HG02678 (cell line): ENCODE measurements at regions not wholly inside any gene's neighbourhood (a gene's known extent, or its start where the extent isn't known, plus 50 kb on each side); places are given as distances from the start of the nearest gene placed in this dataset.

ENCODE experiments used
- ATAC-seq: cut with Tn5 transposase; IDR thresholded peaks from one replicate; pipeline ENCODE4 v1.9.1; 2021; ENCODE audit warnings: mild to moderate bottlenecking, moderate library complexity; ENCODE audit not compliant: unreplicated experiment

DNA sequence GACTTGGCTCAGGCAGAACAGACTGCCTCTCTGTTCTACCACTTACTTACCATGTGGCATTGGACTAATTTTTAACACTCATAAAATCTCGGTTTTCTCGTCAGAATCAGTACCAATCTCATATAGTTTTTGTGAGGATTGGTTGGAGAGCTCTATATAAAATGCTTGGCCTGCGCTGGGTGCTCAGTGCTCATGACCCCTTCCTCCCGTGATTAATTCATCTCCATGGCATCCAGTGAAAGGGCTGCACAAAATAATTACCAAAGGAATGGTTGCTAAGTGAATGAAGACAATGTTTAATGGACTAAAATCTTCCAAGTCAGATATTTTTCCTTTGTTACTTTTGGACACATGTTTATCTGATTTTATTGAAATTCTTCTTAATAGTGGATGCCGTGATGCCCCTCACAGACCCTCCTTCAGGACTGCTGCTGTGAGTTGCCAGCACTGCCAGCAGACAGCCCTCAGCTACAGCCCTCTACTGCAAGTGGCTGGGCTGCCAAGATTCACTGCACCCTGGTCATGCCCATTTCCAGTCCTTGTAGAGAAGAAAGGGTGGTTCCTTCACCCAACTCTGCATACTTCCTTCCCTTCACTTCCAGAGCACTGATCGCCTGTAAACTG is 436.5 kb downstream of the LMO4 start:
- no peak for ATAC-seq

DNA sequence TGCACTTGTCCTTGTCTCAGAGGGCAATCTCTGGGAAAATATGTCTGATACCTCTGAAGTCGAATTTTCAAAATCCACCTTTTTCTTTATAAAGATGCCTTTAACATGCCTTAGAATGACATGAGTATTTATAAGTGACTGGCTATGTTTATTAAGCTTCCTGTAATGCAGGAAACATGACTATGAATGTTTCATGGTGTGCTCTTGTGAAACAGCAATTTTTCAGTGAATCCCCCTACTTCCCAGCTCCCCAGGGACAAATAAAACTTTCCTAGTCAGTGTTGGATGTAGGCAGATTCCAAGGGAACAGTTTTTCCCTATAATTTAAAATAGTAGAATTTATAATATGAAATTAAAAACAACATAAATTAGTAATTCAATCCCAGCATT is 437.0 kb downstream of the LMO4 start:
- no peak for ATAC-seq

DNA sequence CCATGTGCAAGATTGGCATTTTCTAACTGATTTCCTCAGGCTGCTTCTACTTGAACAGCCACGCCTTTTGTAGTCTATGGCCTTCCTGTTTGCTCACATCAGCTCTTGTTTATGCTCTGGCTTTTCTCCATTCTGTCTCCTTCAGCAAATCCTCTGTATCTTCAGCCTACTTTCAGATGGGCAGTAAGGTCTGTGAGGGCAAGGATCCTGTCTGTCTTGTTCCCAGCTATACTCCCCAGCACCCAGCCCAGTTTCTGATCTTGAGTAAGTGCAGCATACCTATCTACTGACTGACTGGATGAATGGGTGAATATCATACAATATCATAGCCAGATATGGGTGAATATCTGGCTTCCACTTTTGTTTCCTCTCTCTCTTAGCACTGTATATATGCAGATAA is 438.1 kb downstream of the LMO4 start:
- ATAC-seq: no peak

DNA sequence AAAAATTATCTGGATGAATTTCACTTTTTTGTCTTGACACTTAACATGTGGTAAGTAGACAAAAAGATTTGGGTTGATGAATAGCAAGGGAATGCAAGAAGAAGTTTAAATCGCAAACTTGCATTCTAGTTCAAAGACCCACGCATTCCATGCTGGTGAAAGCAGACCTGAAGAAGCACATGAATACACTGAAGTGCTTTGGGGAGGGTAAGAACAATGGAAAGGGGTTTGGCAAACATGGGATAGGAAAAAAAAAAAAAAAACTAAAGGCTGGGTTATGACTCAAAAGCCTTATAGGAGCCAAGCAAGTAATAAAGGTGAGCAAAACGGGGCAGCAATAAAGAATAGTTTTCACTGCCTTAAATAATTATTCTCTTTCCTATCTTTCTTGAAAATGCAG is 450.2 kb downstream of the LMO4 start:
- no peak for ATAC-seq

DNA sequence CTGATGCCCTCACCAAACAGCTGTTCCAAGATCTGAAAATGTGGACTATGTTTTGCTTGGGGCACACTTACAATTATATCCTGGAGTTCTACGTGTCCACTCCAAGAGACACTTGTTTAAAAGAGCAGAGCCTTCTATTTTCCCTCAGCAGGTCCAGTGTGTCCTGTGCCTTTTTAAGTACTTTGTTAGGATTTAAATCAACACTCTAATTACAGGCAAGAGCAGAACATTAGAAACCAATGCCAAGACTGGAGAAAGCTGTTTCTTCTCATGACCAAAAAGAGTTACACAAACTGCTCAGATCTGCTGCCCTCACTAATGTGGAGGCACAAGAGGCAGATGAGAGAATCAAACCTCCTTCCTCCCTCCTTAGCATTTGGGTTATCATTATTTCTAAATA is 452.9 kb downstream of the LMO4 start:
- no peak for ATAC-seq

DNA sequence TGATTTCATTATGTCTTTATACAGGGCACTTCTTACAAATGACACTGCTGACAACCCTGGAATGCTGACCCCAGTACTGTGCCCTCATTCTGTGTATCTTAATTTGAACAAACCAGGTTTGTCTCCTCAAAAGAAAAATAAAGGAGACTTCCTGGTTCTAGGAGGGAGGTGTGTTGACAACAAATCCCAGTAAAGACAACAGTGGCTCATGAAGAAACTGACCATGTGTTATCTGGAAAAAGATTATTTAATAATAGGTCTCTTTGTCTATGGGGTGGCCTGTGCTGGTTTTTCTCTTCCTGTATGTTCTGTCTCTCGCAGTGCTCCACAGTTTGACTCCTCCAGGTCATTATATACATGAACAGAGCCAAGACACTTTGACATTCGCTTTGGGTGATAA is 454.6 kb downstream of the LMO4 start:
- no peak for ATAC-seq

DNA sequence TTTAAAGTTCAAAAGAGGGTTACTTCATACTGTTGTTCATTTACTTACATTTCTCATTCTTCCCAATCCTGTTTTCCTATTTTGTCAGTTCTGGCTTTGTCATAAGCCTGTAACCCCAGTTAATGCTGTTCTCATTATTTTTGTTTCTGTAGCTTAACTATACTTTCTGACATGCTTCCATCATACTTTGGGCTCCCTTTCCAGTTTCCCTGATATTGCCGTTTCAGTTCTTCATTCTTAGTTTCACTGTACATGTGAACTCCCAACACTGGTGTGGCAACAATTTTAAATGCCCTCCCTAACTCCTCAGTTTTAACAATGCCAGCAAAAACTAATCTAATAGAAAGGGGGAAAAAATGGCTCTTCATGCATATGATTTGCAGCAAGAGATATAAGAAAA is 456.7 kb downstream of the LMO4 start:
- no peak for ATAC-seq

DNA sequence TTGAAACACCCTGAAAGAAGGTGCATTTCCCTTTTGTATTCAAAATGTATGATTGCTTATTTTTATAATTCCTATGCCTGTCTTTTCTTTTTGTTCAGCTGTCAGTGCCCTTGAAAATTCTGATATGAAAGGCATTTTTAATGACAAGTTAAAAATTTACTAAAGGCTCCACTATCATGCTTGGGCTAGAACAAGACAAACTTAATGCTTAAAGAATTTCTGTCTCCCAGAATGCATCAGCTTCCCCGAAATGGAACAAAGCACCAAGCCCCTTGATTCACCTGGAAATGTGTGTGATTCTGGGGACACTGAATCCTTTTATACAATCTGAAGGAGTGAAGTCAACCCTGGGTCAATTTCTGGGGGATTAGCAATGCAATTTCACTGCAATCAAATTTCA is 457.5 kb downstream of the LMO4 start:
- no peak for ATAC-seq

DNA sequence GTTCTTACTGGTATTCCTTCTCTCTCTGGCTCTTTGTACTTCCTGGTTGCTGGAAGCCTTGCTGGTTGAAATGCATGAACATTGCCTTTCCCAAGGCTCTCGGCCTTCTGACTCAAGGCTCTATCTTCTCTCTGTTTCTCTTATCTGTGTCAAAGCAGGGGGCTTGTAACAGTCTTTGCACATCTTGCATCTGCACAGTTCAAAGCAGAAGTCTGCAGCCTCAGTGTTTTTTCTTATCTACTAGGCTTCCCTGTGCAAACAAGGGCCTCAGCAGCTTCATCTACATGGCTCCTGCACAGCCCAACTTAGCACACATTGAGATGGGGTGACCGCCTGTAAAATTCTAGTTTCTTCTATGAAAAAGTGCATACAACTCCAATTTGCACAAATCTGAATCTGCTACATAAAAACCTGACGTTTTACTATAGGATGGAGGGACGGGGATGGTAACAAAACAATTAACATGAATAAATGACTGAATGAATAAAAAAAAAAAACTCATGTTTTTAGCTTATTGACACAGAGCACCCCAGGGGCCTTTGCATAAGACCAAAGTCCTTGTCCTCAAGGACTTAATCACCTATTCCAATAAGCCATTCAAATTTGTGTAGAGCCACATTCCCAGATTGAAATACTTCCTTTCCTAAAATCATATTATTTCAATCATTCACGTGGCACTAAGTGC is 458.3 kb downstream of the LMO4 start:
- no peak for ATAC-seq

DNA sequence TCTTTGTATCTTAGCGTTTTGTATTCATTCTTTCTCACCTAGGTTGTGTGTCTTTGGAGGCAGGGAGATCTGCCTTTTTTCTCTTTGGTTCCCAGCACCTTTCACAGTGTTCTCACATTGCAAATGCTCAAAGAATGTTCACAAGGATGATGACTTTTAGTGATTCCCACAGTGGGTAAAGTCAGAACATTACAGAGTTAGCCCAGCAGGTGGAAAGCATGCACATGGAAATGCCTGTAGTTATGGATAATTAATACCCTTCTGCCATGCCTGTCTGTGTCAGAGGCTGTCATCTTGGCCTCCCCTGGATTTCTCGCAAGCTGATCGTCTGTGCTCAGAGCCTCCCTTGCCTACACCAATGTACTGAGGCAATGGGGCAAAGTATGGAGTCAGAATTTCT is 458.9 kb downstream of the LMO4 start:
- no peak for ATAC-seq

DNA sequence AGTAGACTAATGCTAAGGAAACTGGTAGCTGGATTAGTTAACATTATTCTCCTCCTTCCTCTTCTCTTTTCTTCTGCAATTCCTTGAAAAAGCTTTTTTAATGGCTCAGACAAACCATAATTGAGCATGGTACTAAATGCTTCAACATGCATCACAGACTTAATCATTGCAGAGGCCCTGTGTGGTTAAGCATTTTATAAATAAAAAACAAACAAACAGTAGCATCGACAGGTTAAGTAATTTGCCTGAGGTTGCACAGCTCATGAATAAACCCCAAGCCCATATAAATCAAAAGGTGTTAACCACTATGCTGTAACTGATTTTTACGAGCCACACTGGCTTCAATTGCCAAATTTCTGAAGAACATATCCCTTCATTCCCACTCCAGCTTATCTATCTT is 462.1 kb downstream of the LMO4 start:
- no peak for ATAC-seq

DNA sequence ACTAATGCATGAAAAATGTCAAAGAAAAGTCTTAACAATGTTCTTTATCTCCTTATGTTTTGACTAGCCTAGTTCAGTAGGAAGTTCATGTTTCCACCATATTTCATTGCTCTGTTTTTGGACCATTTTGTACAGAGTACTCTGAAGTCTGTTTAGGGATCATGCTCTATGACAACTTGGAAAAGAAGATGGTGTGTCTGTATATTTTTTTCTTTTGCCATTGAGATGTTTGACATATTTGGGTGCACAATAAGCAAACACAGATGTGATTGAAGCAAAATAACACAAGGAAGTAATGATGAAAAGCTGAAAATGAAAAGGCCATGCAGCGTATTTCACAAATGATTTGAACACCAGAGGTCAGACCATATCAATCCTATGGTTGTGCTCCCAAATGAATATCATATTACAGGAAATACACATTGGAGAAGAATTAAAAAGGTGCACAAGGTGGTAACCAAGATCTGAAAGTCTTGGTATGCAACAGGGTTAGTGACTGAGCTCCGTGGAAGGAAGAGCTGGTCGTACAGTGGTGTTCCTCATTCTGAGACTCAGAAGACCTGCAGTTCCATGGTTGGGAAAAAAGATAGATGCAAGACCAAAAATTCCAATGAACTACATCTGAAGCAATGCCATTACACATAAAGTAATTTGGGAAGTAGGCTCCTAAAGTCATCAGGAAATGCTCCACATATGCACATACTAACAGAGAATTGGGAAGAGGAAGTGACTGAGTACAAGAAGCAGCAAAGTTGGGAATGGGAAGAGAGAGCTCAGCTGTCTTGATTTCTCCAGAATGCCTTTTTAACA is 463.5 kb downstream of the LMO4 start:
- no peak for ATAC-seq

DNA sequence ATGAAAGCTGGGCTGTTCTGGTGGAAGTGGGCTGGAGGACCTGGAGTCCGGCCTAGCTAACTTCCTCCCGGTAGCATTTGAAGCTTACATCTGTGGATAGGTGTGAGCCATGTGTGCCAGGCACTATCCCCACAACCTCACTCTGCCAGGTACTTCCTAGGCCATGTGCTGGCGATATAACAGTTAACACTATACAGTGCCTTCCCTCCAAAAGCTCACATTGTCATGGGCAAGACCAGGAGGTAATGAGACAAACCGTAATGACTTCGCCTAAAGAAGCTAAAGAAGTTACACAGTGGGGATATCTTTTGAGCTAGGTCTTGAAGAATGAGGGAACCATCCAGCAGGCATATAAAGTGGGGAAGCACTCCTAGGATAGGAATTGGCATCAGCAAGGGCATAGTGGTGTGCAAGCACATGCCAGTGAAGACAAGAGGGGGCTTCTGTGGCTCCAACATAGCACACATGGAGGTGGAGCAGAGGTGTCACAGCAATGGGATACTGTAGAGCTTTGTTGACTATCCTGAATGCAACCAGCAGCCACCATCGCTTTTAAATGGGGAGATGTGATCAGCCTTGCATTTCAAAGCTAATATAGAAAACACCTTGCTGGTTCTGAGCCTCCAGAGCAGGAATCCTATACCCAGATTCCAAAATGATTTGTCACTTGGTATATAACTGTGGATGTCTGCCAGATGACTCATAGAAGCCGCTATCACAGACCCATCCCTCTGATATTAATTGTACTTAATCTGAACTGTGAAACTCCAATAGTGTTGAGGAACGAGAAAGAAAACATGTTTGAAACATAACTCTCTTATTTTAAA is 466.3 kb downstream of the LMO4 start:
- no peak for ATAC-seq

DNA sequence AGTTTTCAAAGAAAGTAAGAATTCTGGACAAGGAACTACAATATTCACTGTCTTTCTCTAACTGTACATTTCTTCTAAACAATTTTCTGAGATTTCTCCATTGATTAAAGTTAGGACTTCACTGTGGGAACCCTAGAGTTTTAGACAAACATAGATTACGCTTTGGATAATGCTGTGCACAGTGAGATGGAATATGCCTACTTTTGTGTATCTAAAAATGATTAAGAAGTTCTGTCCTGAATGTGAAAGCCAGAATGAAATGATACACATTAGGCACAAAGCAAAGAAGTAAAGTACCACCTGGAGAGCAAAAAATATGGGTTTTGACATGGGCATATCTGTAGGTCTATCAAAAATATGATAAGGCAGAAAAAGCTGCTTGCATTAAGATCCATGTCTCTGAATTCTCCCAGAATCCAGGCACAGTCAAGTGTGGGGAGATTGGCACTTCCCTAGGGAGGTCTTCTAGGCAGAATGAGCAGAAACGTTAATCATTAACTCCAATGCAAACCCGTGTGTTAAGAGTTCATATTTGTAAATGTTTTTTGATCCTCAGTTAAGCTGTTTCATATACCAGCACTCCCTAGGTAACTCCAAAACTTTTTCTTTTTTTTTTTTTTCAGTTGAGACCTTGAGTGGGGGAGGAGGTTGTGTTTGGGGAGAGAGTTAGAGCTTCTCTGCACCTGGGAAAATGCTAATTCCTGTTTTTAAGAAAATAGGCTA is 467.1 kb downstream of the LMO4 start:
- no peak for ATAC-seq

DNA sequence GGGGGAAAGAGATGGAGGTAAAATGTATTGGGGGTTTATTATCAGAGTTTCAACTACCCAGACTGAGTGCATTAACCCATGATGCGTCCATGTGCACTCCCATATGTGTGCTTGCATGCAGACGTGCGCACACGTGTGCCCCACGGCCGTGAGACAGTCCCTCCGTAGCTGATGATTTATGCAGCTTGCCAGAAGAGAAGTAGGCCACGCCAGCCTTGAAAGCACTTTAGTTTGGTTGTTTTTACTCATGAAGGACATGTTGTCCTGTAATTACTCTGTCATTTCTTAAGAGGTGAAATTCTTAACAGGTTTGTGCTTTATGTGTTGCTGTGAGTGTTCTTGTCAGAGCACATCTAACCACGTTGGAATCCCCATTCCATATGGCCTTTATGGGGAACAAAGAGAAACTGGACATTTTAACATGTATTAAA is 467.8 kb downstream of the LMO4 start:
- no peak for ATAC-seq

DNA sequence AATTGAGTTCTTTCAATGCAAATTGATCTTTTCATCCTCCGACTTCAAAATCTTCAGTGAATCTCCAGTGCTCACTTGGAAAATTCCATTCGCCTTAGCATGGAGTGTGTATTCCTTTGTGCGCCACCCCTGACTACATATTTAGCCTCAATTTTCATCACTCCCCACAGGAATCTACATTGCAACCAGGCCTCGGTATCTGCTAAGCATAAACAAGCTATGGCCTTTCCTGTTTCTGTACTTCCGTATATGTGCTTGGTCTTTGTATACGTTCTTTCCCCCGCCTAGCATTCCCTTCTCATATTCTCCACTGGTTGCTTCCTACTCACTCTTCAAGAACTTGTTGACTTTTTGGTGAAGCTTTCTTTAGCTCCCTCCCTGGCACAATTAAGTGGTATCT is 470.8 kb downstream of the LMO4 start:
- no peak for ATAC-seq

DNA sequence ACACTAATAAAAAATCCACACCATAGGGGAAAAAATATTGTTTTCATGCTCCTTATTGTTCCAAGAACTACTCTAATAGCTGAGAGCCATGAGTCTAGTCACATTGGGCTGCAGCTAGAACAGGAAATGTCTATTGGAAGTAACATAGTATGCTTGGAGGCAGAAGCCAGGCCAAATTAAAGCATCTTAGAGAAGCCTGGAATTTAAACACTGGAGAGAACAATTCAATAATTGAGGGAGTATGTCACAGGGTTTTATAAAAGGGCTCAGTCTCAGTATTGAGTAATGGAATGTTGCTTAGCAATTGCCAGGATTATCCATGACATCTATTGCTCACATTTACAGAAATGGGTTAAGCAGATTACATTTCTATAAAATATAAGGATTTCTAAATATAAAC is 471.3 kb downstream of the LMO4 start:
- ATAC-seq: no peak

DNA sequence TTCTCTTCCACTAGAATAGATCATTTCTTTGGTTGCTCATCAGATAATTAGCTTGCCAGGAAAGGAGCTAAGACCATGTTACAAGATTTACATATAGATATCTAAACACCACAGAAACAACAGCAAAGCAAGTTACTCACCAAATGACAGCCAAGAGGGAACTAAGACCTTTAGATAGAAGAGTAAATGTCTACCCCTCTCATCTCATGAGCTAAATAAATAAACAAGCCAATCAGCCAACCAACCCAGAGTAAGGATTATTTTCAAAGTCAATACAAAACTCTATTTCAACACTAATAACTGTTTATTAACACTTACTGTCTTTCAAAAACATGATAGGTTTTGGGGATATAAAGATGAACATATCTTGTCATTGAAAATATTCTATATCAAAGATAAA is 474.7 kb downstream of the LMO4 start:
- no peak for ATAC-seq

DNA sequence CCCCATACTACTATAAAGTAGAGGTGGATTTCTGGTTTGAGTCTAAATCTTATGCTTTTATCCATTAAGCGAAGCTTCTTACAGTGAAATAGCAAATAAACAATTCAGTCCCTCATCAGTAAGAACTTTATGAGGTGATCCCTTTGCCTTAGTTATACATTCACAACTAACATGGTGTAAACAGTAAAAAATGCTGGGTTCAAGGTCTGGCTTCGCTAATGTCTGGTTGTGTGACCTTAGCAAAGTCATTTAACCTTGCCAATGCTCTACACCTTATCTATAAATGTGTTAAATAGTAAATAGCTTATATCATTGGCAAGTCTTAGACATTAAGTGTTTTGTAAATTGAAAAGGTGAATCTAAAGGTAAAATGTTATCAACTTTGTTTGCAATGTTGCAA is 475.4 kb downstream of the LMO4 start:
- ATAC-seq: no peak

DNA sequence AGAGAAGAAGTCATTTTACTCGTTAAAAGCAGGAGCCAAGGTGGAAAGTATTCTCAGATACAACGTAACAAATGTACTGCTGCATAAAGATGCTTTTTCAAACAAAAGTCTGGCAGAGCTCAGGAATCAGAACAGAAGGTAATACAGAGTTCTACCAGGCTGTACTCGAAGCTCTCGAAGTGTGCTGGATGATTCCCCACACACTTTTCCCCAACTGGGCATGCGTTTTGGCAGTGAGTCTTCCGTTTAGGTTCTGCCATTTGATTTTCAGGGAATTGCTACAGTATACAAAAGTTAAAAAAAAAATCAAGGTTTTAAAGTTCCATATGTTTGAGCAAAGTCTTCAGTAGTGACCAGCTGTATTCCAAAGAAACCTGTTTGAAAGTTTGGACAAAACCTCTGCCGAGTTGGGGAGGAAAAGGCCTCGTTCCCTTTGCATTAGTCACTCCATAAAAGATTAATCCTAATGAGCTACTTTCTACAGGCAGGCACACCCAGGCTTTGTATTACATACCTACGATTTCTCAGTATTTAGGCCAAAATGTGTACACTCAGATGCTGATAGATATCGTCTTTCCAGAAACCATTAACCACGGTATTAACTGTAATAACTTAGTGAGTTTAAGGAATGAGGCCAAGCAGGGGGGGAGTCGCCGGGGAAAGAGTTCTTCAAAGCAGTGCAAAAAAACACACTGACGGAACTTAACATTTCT is 477.1 kb downstream of the LMO4 start:
- ATAC-seq: no peak
